SK-N-SH (cell line): ENCODE measurements at regions not wholly inside any gene's neighbourhood (a gene's known extent, or its start where the extent isn't known, plus 50 kb on each side); places are given as distances from the start of the nearest gene placed in this dataset.

Experiments used
- CTCF ChIA-PET: fragments of 300-600, 350-600 bp; formaldehyde crosslinking; extraction: SDS; loops from one replicate; lab custom pipeline; 2021; lab: Yijun Ruan, JAX
- POLR2A ChIA-PET: fragments of 350-600 bp; sonication (Branson Sonifier 250); formaldehyde crosslinking; extraction: SDS; loops from one replicate; lab custom pipeline; 2020; ENCODE audit warnings: antibody characterized with exemption, inconsistent platforms; lab: Yijun Ruan, JAX
- DNase-seq: peaks from one replicate; pipeline ENCODE4 v3.0.0; 2012
- H2AFZ ChIP-seq: fragments of 200-600 bp; sonication (generic); 2 replicates; pipeline ENCODE4 v1.8.1; 2016; ENCODE audit warnings: antibody characterized with exemption, mild to moderate bottlenecking, low read depth
- H3F3A ChIP-seq: fragments of 200-600 bp; sonication (generic); replicated peaks from 2 replicates; pipeline ENCODE3; 2016; ENCODE audit warnings: antibody characterized with exemption, mild to moderate bottlenecking; ENCODE audit not compliant: insufficient read depth
- H3K27ac ChIP-seq, 2 experiments: fragments of 200-500 bp in 1 of 2; fragments of 200-600 bp in 1 of 2; sonication (Bioruptor generic) in 1 of 2; sonication (generic), shearing (Covaris generic) in 1 of 2; 2 replicates each; pipeline versions ENCODE4 v1.5.1 to v1.6.1; 2014 to 2016; ENCODE audit warnings: low read depth in 2 of 2, inconsistent platforms in 1 of 2, low read length in 1 of 2, mild to moderate bottlenecking in 1 of 2, mixed read lengths in 1 of 2
- H3K27me3 ChIP-seq: fragments of 200-600 bp; sonication (generic), shearing (Covaris generic); 2 replicates; pipeline ENCODE4 v1.6.1; 2016; ENCODE audit warnings: mixed run types; ENCODE audit not compliant: insufficient read depth
- H3K36me3 ChIP-seq, 2 experiments: fragments of 200-500 bp in 1 of 2; fragments of 200-600 bp in 1 of 2; sonication (Bioruptor generic) in 1 of 2; sonication (generic) in 1 of 2; replicated peaks in 1 of 2; 2 replicates each; pipeline versions ENCODE3 to v1.5.1; 2014 to 2016; ENCODE audit warnings: low read length in 1 of 2, mild to moderate bottlenecking in 1 of 2; ENCODE audit not compliant: insufficient read depth in 2 of 2, control insufficient read depth in 1 of 2
- H3K4me1 ChIP-seq, 2 experiments: fragments of 200-500 bp in 1 of 2; fragments of 200-600 bp in 1 of 2; sonication (Bioruptor generic) in 1 of 2; sonication (generic), shearing (Covaris generic) in 1 of 2; 2 replicates each; pipeline versions ENCODE4 v1.5.1 to v1.6.1; 2014 to 2016; ENCODE audit warnings: low read depth in 1 of 2, low read length in 1 of 2, mixed run types in 1 of 2; ENCODE audit not compliant: insufficient read depth in 2 of 2, control insufficient read depth in 1 of 2
- H3K4me2 ChIP-seq: fragments of 200-600 bp; sonication (generic), shearing (Covaris generic); 2 replicates; pipeline ENCODE4 v1.6.1; 2017; ENCODE audit warnings: mixed run types
- H3K4me3 ChIP-seq, 2 experiments: fragments of 200-500 bp in 1 of 2; fragments of 200-600 bp in 1 of 2; sonication (Bioruptor generic) in 1 of 2; sonication (generic), shearing (Covaris generic) in 1 of 2; 2 replicates each; pipeline versions ENCODE4 v1.5.1 to v1.8.1; 2014 to 2016; ENCODE audit warnings: low read depth in 2 of 2, inconsistent platforms in 1 of 2, low read length in 1 of 2, mild to moderate bottlenecking in 1 of 2, mixed read lengths in 1 of 2, moderate library complexity in 1 of 2
- H3K79me2 ChIP-seq: fragments of 200-600 bp; sonication (generic); 2 replicates; pipeline ENCODE4 v1.8.1; 2017; ENCODE audit warnings: mild to moderate bottlenecking; ENCODE audit not compliant: insufficient read depth
- H3K9ac ChIP-seq: fragments of 200-600 bp; sonication (generic); 2 replicates; pipeline ENCODE4 v1.6.1; 2017; ENCODE audit warnings: mixed run types
- H3K9me2 ChIP-seq: fragments of 200-600 bp; sonication (generic); 2 replicates; pipeline ENCODE4 v1.6.1; 2017; ENCODE audit warnings: mixed run types
- H3K9me3 ChIP-seq: fragments of 200-600 bp; sonication (generic); 2 replicates; pipeline ENCODE4 v1.6.1; 2017; ENCODE audit warnings: mixed run types, mild to moderate bottlenecking, moderate library complexity
- H4K20me1 ChIP-seq: fragments of 200-600 bp; sonication (generic); 2 replicates; pipeline ENCODE4 v1.6.1; 2017; ENCODE audit warnings: mild to moderate bottlenecking, mixed run types; ENCODE audit not compliant: insufficient read depth
- CHD2 ChIP-seq: fragments of 150-350 bp; IDR thresholded peaks from 2 replicates; pipeline ENCODE4 v1.6.1; 2018; ENCODE audit warnings: low read length; ENCODE audit not compliant: partially characterized antibody
- ELF1 ChIP-seq: IDR thresholded peaks from 2 replicates; pipeline ENCODE4 v1.4.0; 2012
- EZH2phosphoT487 ChIP-seq: fragments of 200-600 bp; sonication (generic); IDR thresholded peaks from 2 replicates; pipeline ENCODE4 v1.6.1; 2017; ENCODE audit warnings: low read depth, mixed run types, mild to moderate bottlenecking, antibody characterized with exemption, moderate library complexity, borderline replicate concordance
- GABPA ChIP-seq: IDR thresholded peaks from 2 replicates; pipeline ENCODE4 v1.4.0; 2012; ENCODE audit warnings: low read depth, mild to moderate bottlenecking
- GATA2 ChIP-seq: sonication (generic); formaldehyde crosslinking; IDR thresholded peaks from 2 replicates; pipeline ENCODE4 v1.5.0; 2020; ENCODE audit warnings: mild to moderate bottlenecking, missing genetic modification reagents
- NFIC ChIP-seq: IDR thresholded peaks from 2 replicates; pipeline ENCODE4 v1.4.0; 2012; ENCODE audit warnings: borderline replicate concordance
- RFX5 ChIP-seq: IDR thresholded peaks from 2 replicates; pipeline ENCODE4 v1.6.1; 2012; ENCODE audit warnings: mild to moderate bottlenecking, improper control_type of control experiment, low read length
- TAF1 ChIP-seq: IDR thresholded peaks from 2 replicates; pipeline ENCODE4 v1.6.1; 2012; ENCODE audit warnings: low read depth, mild to moderate bottlenecking, low read length, moderate library complexity, borderline replicate concordance
- TEAD4 ChIP-seq: IDR thresholded peaks from 2 replicates; pipeline ENCODE4 v1.4.0; 2012; ENCODE audit warnings: mild to moderate bottlenecking, borderline replicate concordance; ENCODE audit not compliant: insufficient read depth
- WGBS: methylation state at CpG from one replicate; pipeline ENCODE4 v1.1.6; 2017; ENCODE audit warnings: low lambda C conversion rate; 5-methylcytosine and 5-hydroxymethylcytosine counted together
- TF ChIP-seq, protein P1 (sequence below): fragments of 200-600 bp; sonication (generic); IDR thresholded peaks from 2 replicates; pipeline ENCODE4 v1.6.1; 2017; ENCODE audit warnings: antibody characterized with exemption, mild to moderate bottlenecking, moderate library complexity
- TF ChIP-seq, protein P2 (sequence below): fragments of 150-350 bp; IDR thresholded peaks from 2 replicates; pipeline ENCODE4 v1.6.1; 2016; ENCODE audit warnings: mild to moderate bottlenecking, low read depth, low read length
- TF ChIP-seq, protein P3 (sequence below): IDR thresholded peaks from 2 replicates; pipeline ENCODE4 v1.4.0; 2012; ENCODE audit warnings: low read depth, borderline replicate concordance
- TF ChIP-seq, protein P4 (sequence below): fragments of 150-350 bp; IDR thresholded peaks from 2 replicates; pipeline ENCODE4 v1.6.1; 2017; ENCODE audit warnings: antibody characterized with exemption, low read length, low read depth, borderline replicate concordance
- TF ChIP-seq, protein P5 (sequence below): IDR thresholded peaks from 2 replicates; pipeline ENCODE4 v1.4.0; 2012; ENCODE audit warnings: low read depth, borderline replicate concordance
- TF ChIP-seq, protein P6 (sequence below): IDR thresholded peaks from 2 replicates; pipeline ENCODE4 v1.4.0; 2012; ENCODE audit warnings: low read depth

DNA sequence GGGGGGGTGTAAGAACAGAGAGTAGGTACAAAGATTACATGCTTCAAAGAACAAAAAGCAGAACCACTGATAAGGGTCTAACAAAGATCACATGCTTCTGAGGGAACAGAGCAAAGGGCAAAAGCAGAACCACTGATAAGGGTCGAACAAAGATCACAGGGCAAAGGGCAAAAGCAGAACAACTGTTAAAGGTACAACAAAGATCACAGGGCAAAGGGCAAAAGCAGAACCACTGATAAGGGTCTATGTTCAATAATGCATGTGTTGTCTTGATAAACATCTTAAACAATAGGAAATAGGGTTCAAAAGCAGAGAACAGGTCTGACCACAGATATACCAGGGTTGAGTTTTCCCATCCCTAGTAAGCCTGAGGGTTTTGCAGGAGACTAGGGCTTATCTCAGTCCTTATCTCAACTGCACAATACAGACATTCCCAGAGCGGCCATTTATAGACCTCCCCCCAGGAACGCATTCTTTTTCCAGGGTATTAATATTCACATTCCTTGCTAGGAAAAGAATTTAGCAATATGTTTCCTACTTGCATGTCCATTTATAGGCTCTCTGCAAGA lies 81.9 kb upstream of the PGR start (continued):
- TF ChIP-seq, protein P1, sequence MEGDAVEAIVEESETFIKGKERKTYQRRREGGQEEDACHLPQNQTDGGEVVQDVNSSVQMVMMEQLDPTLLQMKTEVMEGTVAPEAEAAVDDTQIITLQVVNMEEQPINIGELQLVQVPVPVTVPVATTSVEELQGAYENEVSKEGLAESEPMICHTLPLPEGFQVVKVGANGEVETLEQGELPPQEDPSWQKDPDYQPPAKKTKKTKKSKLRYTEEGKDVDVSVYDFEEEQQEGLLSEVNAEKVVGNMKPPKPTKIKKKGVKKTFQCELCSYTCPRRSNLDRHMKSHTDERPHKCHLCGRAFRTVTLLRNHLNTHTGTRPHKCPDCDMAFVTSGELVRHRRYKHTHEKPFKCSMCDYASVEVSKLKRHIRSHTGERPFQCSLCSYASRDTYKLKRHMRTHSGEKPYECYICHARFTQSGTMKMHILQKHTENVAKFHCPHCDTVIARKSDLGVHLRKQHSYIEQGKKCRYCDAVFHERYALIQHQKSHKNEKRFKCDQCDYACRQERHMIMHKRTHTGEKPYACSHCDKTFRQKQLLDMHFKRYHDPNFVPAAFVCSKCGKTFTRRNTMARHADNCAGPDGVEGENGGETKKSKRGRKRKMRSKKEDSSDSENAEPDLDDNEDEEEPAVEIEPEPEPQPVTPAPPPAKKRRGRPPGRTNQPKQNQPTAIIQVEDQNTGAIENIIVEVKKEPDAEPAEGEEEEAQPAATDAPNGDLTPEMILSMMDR = no peak

DNA sequence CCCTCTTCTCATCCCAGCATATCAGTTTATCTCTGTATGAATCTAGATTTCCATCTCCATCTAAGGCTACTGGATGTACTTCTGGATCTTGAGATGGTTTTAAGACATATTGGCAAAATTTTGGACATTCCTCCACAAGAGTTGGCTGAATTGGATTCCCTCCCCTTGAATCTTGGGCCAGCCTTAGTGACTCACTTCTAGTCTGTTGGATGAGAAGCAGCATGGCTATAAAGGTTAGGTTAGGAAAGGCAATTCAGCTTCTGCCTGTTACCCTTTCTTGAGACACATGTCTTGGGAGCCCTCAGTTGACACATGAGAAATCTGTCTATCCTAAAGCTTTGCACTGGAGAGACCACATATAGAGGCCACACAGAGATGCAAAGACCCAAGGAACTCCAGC lies 73.0 kb upstream of the PGR start:
- TF ChIP-seq RFX5 (no peak), NFIC (no peak), GABPA (no peak), EZH2phosphoT487 (no peak), GATA2 (CRISPR knock-in tag) (no peak), TEAD4 (no peak), CHD2 (no peak)
- TF ChIP-seq, protein P2, sequence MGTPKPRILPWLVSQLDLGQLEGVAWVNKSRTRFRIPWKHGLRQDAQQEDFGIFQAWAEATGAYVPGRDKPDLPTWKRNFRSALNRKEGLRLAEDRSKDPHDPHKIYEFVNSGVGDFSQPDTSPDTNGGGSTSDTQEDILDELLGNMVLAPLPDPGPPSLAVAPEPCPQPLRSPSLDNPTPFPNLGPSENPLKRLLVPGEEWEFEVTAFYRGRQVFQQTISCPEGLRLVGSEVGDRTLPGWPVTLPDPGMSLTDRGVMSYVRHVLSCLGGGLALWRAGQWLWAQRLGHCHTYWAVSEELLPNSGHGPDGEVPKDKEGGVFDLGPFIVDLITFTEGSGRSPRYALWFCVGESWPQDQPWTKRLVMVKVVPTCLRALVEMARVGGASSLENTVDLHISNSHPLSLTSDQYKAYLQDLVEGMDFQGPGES = no peak
- TF ChIP-seq, protein P3, sequence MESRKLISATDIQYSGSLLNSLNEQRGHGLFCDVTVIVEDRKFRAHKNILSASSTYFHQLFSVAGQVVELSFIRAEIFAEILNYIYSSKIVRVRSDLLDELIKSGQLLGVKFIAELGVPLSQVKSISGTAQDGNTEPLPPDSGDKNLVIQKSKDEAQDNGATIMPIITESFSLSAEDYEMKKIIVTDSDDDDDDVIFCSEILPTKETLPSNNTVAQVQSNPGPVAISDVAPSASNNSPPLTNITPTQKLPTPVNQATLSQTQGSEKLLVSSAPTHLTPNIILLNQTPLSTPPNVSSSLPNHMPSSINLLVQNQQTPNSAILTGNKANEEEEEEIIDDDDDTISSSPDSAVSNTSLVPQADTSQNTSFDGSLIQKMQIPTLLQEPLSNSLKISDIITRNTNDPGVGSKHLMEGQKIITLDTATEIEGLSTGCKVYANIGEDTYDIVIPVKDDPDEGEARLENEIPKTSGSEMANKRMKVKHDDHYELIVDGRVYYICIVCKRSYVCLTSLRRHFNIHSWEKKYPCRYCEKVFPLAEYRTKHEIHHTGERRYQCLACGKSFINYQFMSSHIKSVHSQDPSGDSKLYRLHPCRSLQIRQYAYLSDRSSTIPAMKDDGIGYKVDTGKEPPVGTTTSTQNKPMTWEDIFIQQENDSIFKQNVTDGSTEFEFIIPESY = no peak
- Histone ChIP-seq H4K20me1 (no peaks in the 10 kb centered on the region), H2AFZ (no peak overlapping the region), H3F3A (no peaks in the 10 kb centered on the region), H3K27me3 (no peaks in the 10 kb centered on the region), H3K79me2 (no peaks in the 10 kb centered on the region), H3K4me2 (no peak overlapping the region), H3K27ac (no peak overlapping the region), H3K4me1 (no peaks in the 10 kb centered on the region), H3K9me2 (no peaks in the 10 kb centered on the region), H3K36me3 (no peaks in the 10 kb centered on the region), H3K9me3 (0 out of 2 replicates have a peak, but pooled peaks cover 3% of the 10 kb centered on the region), H3K9ac (no peak overlapping the region), H3K4me3 (no peak overlapping the region)
- DNase-seq = no peak
- ChIA-PET POLR2A (no interaction called here), CTCF (no interaction called here)

DNA sequence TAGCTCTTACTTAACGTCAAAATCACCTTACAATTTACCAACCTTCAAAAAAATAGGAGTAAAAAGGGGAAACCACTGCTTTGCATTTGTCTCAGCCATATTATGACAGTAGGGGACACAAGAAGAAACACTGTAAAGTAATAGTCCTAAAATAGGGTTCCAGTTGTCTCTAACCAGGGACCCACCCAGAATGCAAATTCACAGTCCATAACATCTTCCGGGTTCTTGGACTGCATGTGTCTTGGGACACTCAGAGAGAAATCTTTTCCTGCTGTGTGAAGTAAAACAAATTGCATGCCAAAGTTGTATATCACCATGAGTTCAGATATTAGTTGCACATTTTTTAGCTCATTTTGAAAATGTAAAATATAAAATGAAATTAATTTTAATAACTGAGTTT lies 69.8 kb upstream of the PGR start:
- H3F3A ChIP-seq = no peaks in the 10 kb centered on the region
- H4K20me1 ChIP-seq = no peaks in the 10 kb centered on the region
- H3K4me3 ChIP-seq = no peak overlapping the region
- H3K27me3 ChIP-seq = no peaks in the 10 kb centered on the region
- WGBS = 5% methylated on average over 2 of the region's 2 CpGs
- H3K9me2 ChIP-seq = no peaks in the 10 kb centered on the region
- H3K36me3 ChIP-seq = no peaks in the 10 kb centered on the region
- no peaks in the 10 kb centered on the region for H3K4me1 ChIP-seq
- H3K79me2 ChIP-seq = no peaks in the 10 kb centered on the region
- no peaks in the 10 kb centered on the region for H3K9me3 ChIP-seq
- H3K27ac ChIP-seq = no peak overlapping the region
- no peak overlapping the region for H3K4me2 ChIP-seq
- H2AFZ ChIP-seq = no peak overlapping the region
- POLR2A ChIA-PET = no interaction called here
- DNase-seq = no peak
- H3K9ac ChIP-seq = no peak overlapping the region
- CTCF ChIA-PET = no interaction called here
- TF ChIP-seq, protein P4, sequence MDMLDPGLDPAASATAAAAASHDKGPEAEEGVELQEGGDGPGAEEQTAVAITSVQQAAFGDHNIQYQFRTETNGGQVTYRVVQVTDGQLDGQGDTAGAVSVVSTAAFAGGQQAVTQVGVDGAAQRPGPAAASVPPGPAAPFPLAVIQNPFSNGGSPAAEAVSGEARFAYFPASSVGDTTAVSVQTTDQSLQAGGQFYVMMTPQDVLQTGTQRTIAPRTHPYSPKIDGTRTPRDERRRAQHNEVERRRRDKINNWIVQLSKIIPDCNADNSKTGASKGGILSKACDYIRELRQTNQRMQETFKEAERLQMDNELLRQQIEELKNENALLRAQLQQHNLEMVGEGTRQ = no peak
- TF ChIP-seq RFX5 (no peak), EZH2phosphoT487 (no peak), TAF1 (no peak), ELF1 (no peak), TEAD4 (no peak)
- TF ChIP-seq, protein P3 = no peak
- TF ChIP-seq, protein P5, sequence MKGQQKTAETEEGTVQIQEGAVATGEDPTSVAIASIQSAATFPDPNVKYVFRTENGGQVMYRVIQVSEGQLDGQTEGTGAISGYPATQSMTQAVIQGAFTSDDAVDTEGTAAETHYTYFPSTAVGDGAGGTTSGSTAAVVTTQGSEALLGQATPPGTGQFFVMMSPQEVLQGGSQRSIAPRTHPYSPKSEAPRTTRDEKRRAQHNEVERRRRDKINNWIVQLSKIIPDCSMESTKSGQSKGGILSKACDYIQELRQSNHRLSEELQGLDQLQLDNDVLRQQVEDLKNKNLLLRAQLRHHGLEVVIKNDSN = no peak
- TF ChIP-seq, protein P6, sequence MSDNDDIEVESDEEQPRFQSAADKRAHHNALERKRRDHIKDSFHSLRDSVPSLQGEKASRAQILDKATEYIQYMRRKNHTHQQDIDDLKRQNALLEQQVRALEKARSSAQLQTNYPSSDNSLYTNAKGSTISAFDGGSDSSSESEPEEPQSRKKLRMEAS = no peak
